KOPT-K1 (cell line): ENCODE measurements at regions not wholly inside any gene's neighbourhood (a gene's known extent, or its start where the extent isn't known, plus 50 kb on each side); places are given as distances from the start of the nearest gene placed in this dataset.
"Not testable (repeated sequence)": the region's sequence is repeated elsewhere in the genome, so short reads cannot be mapped to it uniquely, and the experiment has no call there.

Experiments
- H3K27ac ChIP-seq: fragments of 200-600 bp; sonication (generic); 2 replicates; pipeline ENCODE4 v1.5.1; 2016; ENCODE audit warnings: antibody characterized with exemption, mild to moderate bottlenecking, low read depth, low read length; ENCODE audit not compliant: poor library complexity, severe bottlenecking
- H3K36me3 ChIP-seq: fragments of 200-600 bp; sonication (generic); 2 replicates; pipeline ENCODE4 v1.5.1; 2017; ENCODE audit warnings: antibody characterized with exemption, mild to moderate bottlenecking, low read length, moderate library complexity; ENCODE audit not compliant: insufficient read depth
- H3K9me3 ChIP-seq: fragments of 200-600 bp; sonication (generic); 2 replicates; pipeline ENCODE4 v1.5.1; 2017; ENCODE audit warnings: antibody characterized with exemption, low read length, mild to moderate bottlenecking; ENCODE audit not compliant: insufficient read depth, poor library complexity, severe bottlenecking

- Histone ChIP-seq H3K27ac (no peak overlapping the region), H3K36me3 (no peaks in the 10 kb centered on the region), H3K9me3 (no peaks in the 10 kb centered on the region)
Measured at GRCh38 chr4:123632693-123633030, 236.1 kb downstream of the SPRY1 start.

GRCh38 chr4:123638834-123639233 is 242.2 kb downstream of the SPRY1 start:
- no peaks in the 10 kb centered on the region for H3K36me3 ChIP-seq
- no peak overlapping the region for H3K27ac ChIP-seq
- no peaks in the 10 kb centered on the region for H3K9me3 ChIP-seq

GRCh38 chr4:123640271-123640670 is 243.7 kb downstream of the SPRY1 start:
- no peaks in the 10 kb centered on the region for H3K36me3 ChIP-seq
- no peak overlapping the region for H3K27ac ChIP-seq
- H3K9me3 ChIP-seq: no peaks in the 10 kb centered on the region

GRCh38 chr4:123640824-123641223 is 244.2 kb downstream of the SPRY1 start:
- Histone ChIP-seq H3K36me3 (no peaks in the 10 kb centered on the region), H3K9me3 (no peaks in the 10 kb centered on the region), H3K27ac (no peak overlapping the region)

GRCh38 chr4:123643691-123644090 is 247.1 kb downstream of the SPRY1 start:
- Histone ChIP-seq H3K9me3 (no peaks in the 10 kb centered on the region), H3K27ac (no peak overlapping the region), H3K36me3 (no peaks in the 10 kb centered on the region)

- H3K9me3 ChIP-seq: no peaks in the 10 kb centered on the region
- H3K27ac ChIP-seq: no peak overlapping the region
- H3K36me3 ChIP-seq: no peaks in the 10 kb centered on the region
Measured at GRCh38 chr4:123649250-123649644, 252.7 kb downstream of the SPRY1 start.

GRCh38 chr4:123649645-123650391 is 253.2 kb downstream of the SPRY1 start:
- no peak overlapping the region for H3K27ac ChIP-seq
- no peaks in the 10 kb centered on the region for H3K36me3 ChIP-seq
- H3K9me3 ChIP-seq: no peaks in the 10 kb centered on the region

- Histone ChIP-seq H3K9me3 (peaks cover 7% of the 10 kb centered on the region), H3K27ac (no peak overlapping the region), H3K36me3 (no peaks in the 10 kb centered on the region)
Measured at GRCh38 chr4:123651066-123651465, 254.5 kb downstream of the SPRY1 start.

GRCh38 chr4:123651536-123652180 is 255.1 kb downstream of the SPRY1 start:
- Histone ChIP-seq H3K27ac (no peak overlapping the region), H3K36me3 (no peaks in the 10 kb centered on the region), H3K9me3 (peaks cover 13% of the 10 kb centered on the region)

- H3K36me3 ChIP-seq: no peaks in the 10 kb centered on the region
- no peak overlapping the region for H3K27ac ChIP-seq
- peaks cover 19% of the 10 kb centered on the region for H3K9me3 ChIP-seq
Measured at GRCh38 chr4:123652476-123652875, 255.9 kb downstream of the SPRY1 start.

GRCh38 chr4:123653236-123653635 is 256.6 kb downstream of the SPRY1 start:
- no peaks in the 10 kb centered on the region for H3K36me3 ChIP-seq
- peaks cover 19% of the 10 kb centered on the region for H3K9me3 ChIP-seq
- H3K27ac ChIP-seq: no peak overlapping the region

- H3K9me3 ChIP-seq: peaks cover 19% of the 10 kb centered on the region
- not testable (repeated sequence) for H3K36me3 ChIP-seq, H3K27ac ChIP-seq
Measured at GRCh38 chr4:123656746-123657294, 260.2 kb downstream of the SPRY1 start.

- H3K27ac ChIP-seq, H3K36me3 ChIP-seq: not testable (repeated sequence)
- peaks cover 19% of the 10 kb centered on the region for H3K9me3 ChIP-seq
Measured at GRCh38 chr4:123657606-123658005, 261.0 kb downstream of the SPRY1 start.

GRCh38 chr4:123659262-123659661 is 262.7 kb downstream of the SPRY1 start:
- Histone ChIP-seq H3K9me3 (peaks cover 19% of the 10 kb centered on the region), H3K27ac (no peak overlapping the region)

GRCh38 chr4:123659730-123660129 is 263.1 kb downstream of the SPRY1 start:
- Histone ChIP-seq H3K36me3 (no peaks in the 10 kb centered on the region), H3K9me3 (peaks cover 19% of the 10 kb centered on the region), H3K27ac (no peak overlapping the region)

More at GRCh38 chr4:123659262-123659661, 262.7 kb downstream of the SPRY1 start:
- no peaks in the 10 kb centered on the region for H3K36me3 ChIP-seq
